ENCODE measurements at regions not wholly inside any gene's neighbourhood (a gene's known extent, or its start where the extent isn't known, plus 50 kb on each side); places are given as distances from the start of the nearest gene placed in this dataset.
"Not testable (repeated sequence)": the region's sequence is repeated elsewhere in the genome, so short reads cannot be mapped to it uniquely, and the experiment has no call there.

DNA sequence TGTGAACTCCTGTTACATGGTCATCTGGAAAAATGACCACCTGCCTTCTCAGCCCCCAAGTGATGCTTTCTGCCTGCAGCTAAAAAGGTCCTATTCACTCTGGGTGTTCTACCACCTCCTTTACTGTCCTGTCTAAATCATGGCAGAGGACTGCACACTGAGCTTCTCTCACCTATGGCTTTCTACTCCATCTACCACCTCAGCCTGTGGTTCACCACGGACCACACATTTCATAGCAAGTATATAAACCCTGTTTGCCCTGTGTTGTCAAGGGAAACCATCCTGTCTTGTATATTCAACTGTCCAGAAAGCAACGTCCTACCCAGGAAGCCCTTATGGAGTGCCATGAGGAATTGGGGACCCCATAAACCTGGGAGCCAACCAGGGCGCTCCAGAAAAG is 167.4 kb upstream of the ITGA1 start:
- Histone ChIP-seq H3K27me3 (ENCODE audit: control insufficient read depth, insufficient read depth, low read length) (no peaks in the 10 kb centered on the region), H3K9ac (ENCODE audit: low read length) (no peak overlapping the region)

DNA sequence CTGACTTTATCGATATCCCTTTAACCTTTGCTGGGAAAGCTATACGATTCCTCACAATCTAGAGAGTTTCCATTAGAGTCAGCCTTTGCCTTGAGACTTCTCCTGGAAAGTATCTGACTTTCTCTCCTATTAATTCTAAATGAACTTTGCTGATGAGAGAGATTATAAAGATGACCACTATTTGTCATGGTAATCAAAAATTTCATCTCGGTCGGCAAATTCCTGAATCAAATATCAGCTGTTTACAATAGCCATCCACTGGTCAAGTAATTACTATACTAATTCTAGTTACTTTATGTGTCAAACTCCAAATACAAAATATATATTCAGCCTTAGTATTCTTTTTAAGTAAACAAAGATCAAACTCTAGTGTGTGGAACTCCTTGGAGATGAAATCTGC is 164.4 kb upstream of the ITGA1 start:
- H3K36me3 ChIP-seq (ENCODE audit: control insufficient read depth, low read depth, low read length), result no peaks in the 10 kb centered on the region
- H3K4me3 ChIP-seq (ENCODE audit: low read length), result no peak overlapping the region
- H3K9ac ChIP-seq (ENCODE audit: low read length), result no peak overlapping the region
- H3K4me1 ChIP-seq (ENCODE audit: control insufficient read depth, low read depth, low read length), result no peaks in the 10 kb centered on the region
- H3K27me3 ChIP-seq (ENCODE audit: control insufficient read depth, insufficient read depth, low read length), result no peaks in the 10 kb centered on the region
- no peak overlapping the region for H3K27ac ChIP-seq (ENCODE audit: low read length)
- H3K9me3 ChIP-seq (ENCODE audit: control insufficient read depth, low read depth, low read length), result no peaks in the 10 kb centered on the region

More for the DNA sequence above, 167.4 kb upstream of the ITGA1 start:
- H3K4me1 ChIP-seq (ENCODE audit: control insufficient read depth, low read depth, low read length), result no peaks in the 10 kb centered on the region
- H3K4me3 ChIP-seq (ENCODE audit: low read length), result no peak overlapping the region
- H3K36me3 ChIP-seq (ENCODE audit: control insufficient read depth, low read depth, low read length), result no peaks in the 10 kb centered on the region
- no peaks in the 10 kb centered on the region for H3K9me3 ChIP-seq (ENCODE audit: control insufficient read depth, low read depth, low read length)
- no peak overlapping the region for H3K27ac ChIP-seq (ENCODE audit: low read length)

DNA sequence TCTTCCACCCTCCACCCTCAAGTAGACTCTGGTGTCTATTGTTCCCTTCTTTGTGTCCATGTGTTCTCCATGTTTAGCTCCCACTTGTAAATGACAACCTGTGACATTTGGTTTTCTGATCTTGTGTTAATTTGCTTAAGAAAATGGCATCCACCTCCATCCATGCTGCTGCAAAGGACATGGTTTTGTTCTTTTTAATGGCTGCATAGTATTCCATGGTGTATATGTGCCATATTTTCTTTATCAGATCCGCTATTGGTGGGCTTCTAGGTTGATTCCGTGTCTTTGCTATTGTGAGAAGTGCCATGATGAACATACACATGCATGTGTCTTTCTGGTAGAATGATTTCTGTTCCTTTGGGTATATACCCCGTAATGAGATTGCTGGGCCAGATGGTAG is 163.4 kb upstream of the ITGA1 start:
- Histone ChIP-seq H3K36me3 (ENCODE audit: control insufficient read depth, low read depth, low read length) (no peaks in the 10 kb centered on the region), H3K4me1 (ENCODE audit: control insufficient read depth, low read depth, low read length) (no peaks in the 10 kb centered on the region), H3K4me3 (ENCODE audit: low read length) (no peak overlapping the region), H3K27me3 (ENCODE audit: control insufficient read depth, insufficient read depth, low read length) (no peaks in the 10 kb centered on the region), H3K9me3 (ENCODE audit: control insufficient read depth, low read depth, low read length) (no peaks in the 10 kb centered on the region), H3K27ac (ENCODE audit: low read length) (no peak overlapping the region), H3K9ac (ENCODE audit: low read length) (no peak overlapping the region)

DNA sequence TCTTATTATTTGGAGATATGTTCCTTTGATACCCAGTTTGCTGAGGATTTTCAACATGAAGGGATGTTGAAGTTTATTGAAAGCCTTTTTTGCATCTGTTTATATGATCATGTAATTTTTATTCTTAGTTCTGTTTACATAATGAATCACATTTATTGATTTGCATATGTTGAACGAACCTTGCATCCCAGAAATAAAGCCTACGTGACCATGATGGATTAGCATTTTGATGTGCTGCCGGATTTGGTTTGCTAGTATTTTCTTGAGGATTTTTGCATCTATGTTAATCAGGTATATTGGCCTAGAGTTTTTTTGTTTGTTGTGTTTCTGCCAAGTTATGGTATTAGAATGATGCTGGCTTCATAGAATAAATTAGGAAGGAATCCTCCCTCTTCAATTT is 161.4 kb upstream of the ITGA1 start:
- Histone ChIP-seq H3K9ac (ENCODE audit: low read length) (no peak overlapping the region), H3K27ac (ENCODE audit: low read length) (no peak overlapping the region), H3K36me3 (ENCODE audit: control insufficient read depth, low read depth, low read length) (no peaks in the 10 kb centered on the region), H3K27me3 (ENCODE audit: control insufficient read depth, insufficient read depth, low read length) (no peaks in the 10 kb centered on the region), H3K4me3 (ENCODE audit: low read length) (no peak overlapping the region), H3K4me1 (ENCODE audit: control insufficient read depth, low read depth, low read length) (no peaks in the 10 kb centered on the region), H3K9me3 (ENCODE audit: control insufficient read depth, low read depth, low read length) (no peaks in the 10 kb centered on the region)

DNA sequence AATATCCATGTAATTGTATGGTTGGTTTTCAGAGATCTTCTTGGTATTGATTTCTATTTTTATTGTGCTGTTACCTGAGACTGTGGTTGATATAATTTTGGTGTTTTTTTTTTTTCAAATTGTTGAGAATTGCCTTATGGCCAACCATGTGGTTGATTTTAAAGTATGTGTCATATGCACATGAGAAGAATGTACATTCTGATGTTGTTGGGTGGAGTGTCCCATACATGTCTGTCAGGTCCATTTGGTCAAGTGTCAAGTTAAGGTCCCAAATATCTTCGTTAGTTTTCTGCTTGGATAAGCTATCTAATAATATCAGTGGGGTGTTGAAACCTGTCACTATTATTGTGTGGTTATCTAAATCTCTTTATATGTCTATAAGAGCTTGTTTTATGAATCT is 160.0 kb upstream of the ITGA1 start:
- Histone ChIP-seq H3K36me3 (ENCODE audit: control insufficient read depth, low read depth, low read length) (no peaks in the 10 kb centered on the region), H3K4me1 (ENCODE audit: control insufficient read depth, low read depth, low read length) (no peaks in the 10 kb centered on the region), H3K4me3 (ENCODE audit: low read length) (no peak overlapping the region), H3K27me3 (ENCODE audit: control insufficient read depth, insufficient read depth, low read length) (no peaks in the 10 kb centered on the region), H3K27ac (ENCODE audit: low read length) (no peak overlapping the region), H3K9me3 (ENCODE audit: control insufficient read depth, low read depth, low read length) (no peaks in the 10 kb centered on the region), H3K9ac (ENCODE audit: low read length) (no peak overlapping the region)

- H3K27me3 ChIP-seq (ENCODE audit: control insufficient read depth, insufficient read depth, low read length), result no peaks in the 10 kb centered on the region
- no peaks in the 10 kb centered on the region for H3K9me3 ChIP-seq (ENCODE audit: control insufficient read depth, low read depth, low read length)
These were observed 155.4 kb upstream of the ITGA1 start for GRCh38 chr5:52632281-52632680.

DNA sequence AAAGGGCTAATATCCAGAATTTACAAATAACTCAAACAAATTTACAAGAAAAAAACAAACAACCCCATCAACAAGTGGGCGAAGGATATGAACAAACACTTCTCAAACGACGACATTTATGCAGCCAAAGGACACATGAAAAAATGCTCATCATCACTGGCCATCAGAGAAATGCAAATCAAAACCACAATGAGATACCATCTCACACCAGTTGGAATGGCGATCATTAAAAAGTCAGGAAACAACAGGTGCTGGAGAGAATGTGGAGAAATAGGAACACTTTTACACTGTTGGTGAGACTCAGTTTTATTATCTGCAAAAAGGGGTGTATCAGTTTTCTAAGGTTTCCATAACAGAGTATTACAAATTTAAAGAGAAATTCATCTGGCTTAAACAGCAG is 153.5 kb upstream of the ITGA1 start:
- not testable (repeated sequence) for H3K27me3 ChIP-seq (ENCODE audit: control insufficient read depth, insufficient read depth, low read length); H3K9me3 ChIP-seq (ENCODE audit: control insufficient read depth, low read depth, low read length); H3K4me3 ChIP-seq (ENCODE audit: low read length); H3K36me3 ChIP-seq (ENCODE audit: control insufficient read depth, low read depth, low read length); H3K27ac ChIP-seq (ENCODE audit: low read length); H3K9ac ChIP-seq (ENCODE audit: low read length); H3K4me1 ChIP-seq (ENCODE audit: control insufficient read depth, low read depth, low read length)

More at GRCh38 chr5:52632281-52632680, 155.4 kb upstream of the ITGA1 start:
- no peaks in the 10 kb centered on the region for H3K4me1 ChIP-seq (ENCODE audit: control insufficient read depth, low read depth, low read length)
- H3K27ac ChIP-seq (ENCODE audit: low read length), result no peak overlapping the region
- H3K9ac ChIP-seq (ENCODE audit: low read length), result no peak overlapping the region
- no peaks in the 10 kb centered on the region for H3K36me3 ChIP-seq (ENCODE audit: control insufficient read depth, low read depth, low read length)
- no peak overlapping the region for H3K4me3 ChIP-seq (ENCODE audit: low read length)

DNA sequence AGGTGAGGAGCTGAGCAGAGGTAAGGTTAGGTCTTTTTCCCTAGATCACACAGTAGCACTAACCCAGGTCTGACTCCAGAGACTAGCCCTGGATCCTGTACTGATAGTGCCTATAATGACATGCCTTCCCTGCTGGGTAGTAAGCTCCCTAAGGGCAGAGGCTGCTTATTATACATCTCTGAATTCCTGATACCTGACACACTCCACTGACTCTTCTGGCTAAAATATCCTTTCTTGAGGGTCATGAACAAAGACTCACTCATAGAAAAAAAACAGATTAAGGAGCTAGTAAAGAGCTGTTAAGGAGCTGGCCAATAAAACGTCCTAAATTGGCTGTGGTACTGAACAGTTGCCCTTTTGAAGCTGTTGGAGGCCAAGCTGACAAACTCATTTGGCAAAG is 149.0 kb upstream of the ITGA1 start:
- Histone ChIP-seq H3K27ac (ENCODE audit: low read length) (no peak overlapping the region), H3K36me3 (ENCODE audit: control insufficient read depth, low read depth, low read length) (no peaks in the 10 kb centered on the region), H3K27me3 (ENCODE audit: control insufficient read depth, insufficient read depth, low read length) (no peaks in the 10 kb centered on the region), H3K9ac (ENCODE audit: low read length) (no peak overlapping the region), H3K9me3 (ENCODE audit: control insufficient read depth, low read depth, low read length) (peaks cover 16% of the 10 kb centered on the region), H3K4me3 (ENCODE audit: low read length) (no peak overlapping the region), H3K4me1 (ENCODE audit: control insufficient read depth, low read depth, low read length) (no peaks in the 10 kb centered on the region)

DNA sequence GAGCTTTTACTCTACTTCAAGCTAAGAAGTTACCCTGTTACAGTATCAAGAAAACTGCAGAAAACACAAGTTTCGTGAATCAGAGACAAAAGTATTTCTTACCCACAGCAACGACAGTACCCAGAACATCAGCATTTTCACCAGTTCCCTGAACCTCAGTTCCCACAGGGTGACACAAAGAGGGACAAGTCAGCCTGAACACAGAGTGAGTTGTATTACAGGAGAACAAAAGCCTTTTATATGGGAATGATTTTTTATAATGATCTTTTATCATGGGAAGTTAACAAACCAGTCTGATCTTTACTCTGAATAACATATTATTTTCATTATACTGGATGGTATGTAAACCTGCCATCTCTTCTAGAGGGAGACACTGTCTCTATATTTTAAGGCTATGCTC is 139.0 kb upstream of the ITGA1 start:
- Histone ChIP-seq H3K27me3 (ENCODE audit: control insufficient read depth, insufficient read depth, low read length) (no peaks in the 10 kb centered on the region), H3K9ac (ENCODE audit: low read length) (no peak overlapping the region), H3K4me3 (ENCODE audit: low read length) (no peak overlapping the region)

GRCh38 chr5:52655163-52655562 is 132.6 kb upstream of the ITGA1 start:
- Histone ChIP-seq H3K9ac (ENCODE audit: low read length) (no peak overlapping the region), H3K4me1 (ENCODE audit: control insufficient read depth, low read depth, low read length) (peaks cover 3% of the 10 kb centered on the region), H3K9me3 (ENCODE audit: control insufficient read depth, low read depth, low read length) (no peaks in the 10 kb centered on the region), H3K27ac (ENCODE audit: low read length) (no peak overlapping the region), H3K36me3 (ENCODE audit: control insufficient read depth, low read depth, low read length) (no peaks in the 10 kb centered on the region), H3K27me3 (ENCODE audit: control insufficient read depth, insufficient read depth, low read length) (no peaks in the 10 kb centered on the region), H3K4me3 (ENCODE audit: low read length) (no peak overlapping the region)

More for the DNA sequence above, 139.0 kb upstream of the ITGA1 start:
- Histone ChIP-seq H3K27ac (ENCODE audit: low read length) (no peak overlapping the region), H3K9me3 (ENCODE audit: control insufficient read depth, low read depth, low read length) (no peaks in the 10 kb centered on the region), H3K4me1 (ENCODE audit: control insufficient read depth, low read depth, low read length) (no peaks in the 10 kb centered on the region), H3K36me3 (ENCODE audit: control insufficient read depth, low read depth, low read length) (no peaks in the 10 kb centered on the region)

DNA sequence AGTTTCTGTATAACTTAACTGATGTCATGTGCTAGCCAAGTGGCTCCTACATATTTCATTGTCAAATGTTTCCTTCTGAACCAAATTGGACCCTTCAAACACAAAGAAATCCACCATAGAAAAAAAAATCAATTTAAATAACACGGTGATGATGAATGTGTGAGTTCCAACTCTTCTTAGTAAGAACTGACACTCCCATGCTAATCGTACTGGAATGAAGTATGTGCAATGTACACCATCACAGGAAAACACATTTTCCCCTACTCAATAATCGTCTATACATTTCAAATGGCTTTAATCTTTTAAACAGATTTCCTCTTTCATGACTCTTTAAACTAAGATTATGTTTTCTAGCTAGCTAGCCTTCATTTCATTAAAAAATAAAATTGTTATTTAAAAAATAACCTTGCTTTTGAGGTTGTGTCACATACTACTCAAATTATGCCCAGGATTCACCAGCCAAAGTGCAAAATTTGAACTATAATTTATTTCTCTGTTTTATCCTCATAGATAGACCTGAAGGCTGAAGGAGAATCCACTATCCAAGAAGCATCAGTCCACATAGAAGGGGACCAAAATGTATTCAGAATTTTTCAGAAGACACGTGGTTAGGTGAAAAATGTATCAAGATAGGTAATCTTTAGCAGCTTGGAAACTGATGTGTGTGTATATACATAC is 131.0 kb upstream of the ITGA1 start:
- no peaks in the 10 kb centered on the region for H3K27me3 ChIP-seq (ENCODE audit: control insufficient read depth, insufficient read depth, low read length)
- no peaks in the 10 kb centered on the region for H3K36me3 ChIP-seq (ENCODE audit: control insufficient read depth, low read depth, low read length)
- no peak overlapping the region for H3K27ac ChIP-seq (ENCODE audit: low read length)
- no peak overlapping the region for H3K4me3 ChIP-seq (ENCODE audit: low read length)
- H3K9ac ChIP-seq (ENCODE audit: low read length), result no peak overlapping the region
- no peaks in the 10 kb centered on the region for H3K9me3 ChIP-seq (ENCODE audit: control insufficient read depth, low read depth, low read length)
- H3K4me1 ChIP-seq (ENCODE audit: control insufficient read depth, low read depth, low read length), result peaks cover 3% of the 10 kb centered on the region

- H3K4me1 ChIP-seq (ENCODE audit: control insufficient read depth, low read depth, low read length), result peaks cover 3% of the 10 kb centered on the region
These were observed 130.5 kb upstream of the ITGA1 start for GRCh38 chr5:52657247-52657645.

More at GRCh38 chr5:52657247-52657645, 130.5 kb upstream of the ITGA1 start:
- no peaks in the 10 kb centered on the region for H3K36me3 ChIP-seq (ENCODE audit: control insufficient read depth, low read depth, low read length)
- no peak overlapping the region for H3K9ac ChIP-seq (ENCODE audit: low read length)
- no peak overlapping the region for H3K27ac ChIP-seq (ENCODE audit: low read length)
- H3K27me3 ChIP-seq (ENCODE audit: control insufficient read depth, insufficient read depth, low read length), result no peaks in the 10 kb centered on the region
- no peaks in the 10 kb centered on the region for H3K9me3 ChIP-seq (ENCODE audit: control insufficient read depth, low read depth, low read length)
- H3K4me3 ChIP-seq (ENCODE audit: low read length), result no peak overlapping the region
